HCT116 (cell line): ENCODE measurements at regions not wholly inside any gene's neighbourhood (a gene's known extent, or its start where the extent isn't known, plus 50 kb on each side); places are given as distances from the start of the nearest gene placed in this dataset.

Source experiments
- ATAC-seq: fragments of 200-7000 bp; cut with Tn5 transposase; 2 replicates; pipeline ENCODE4 v1.9.1; 2020; ENCODE audit warnings: mild to moderate bottlenecking, moderate library complexity
- BruUV-seq: library from RNA; stranded (reverse); fragments of 400-500 nt; replicated peaks from 2 replicates; lab custom pipeline; 2021; lab: Mats Ljungman, UMichigan
- CTCF ChIA-PET: fragments of 300-600 bp; sonication (Branson Sonifier 250); formaldehyde crosslinking; loops from one replicate; lab custom pipeline; 2021; ENCODE audit warnings: antibody characterized with exemption; lab: Charles Lee
- POLR2A ChIA-PET: fragments of 300-600, 350-600 bp; sonication (Branson Sonifier 250); formaldehyde crosslinking; loops from one replicate; lab custom pipeline; 2021; ENCODE audit warnings: antibody characterized with exemption; lab: Charles Lee
- RAD21 ChIA-PET, 2 experiments: fragments of 300-600 bp; sonication (Branson Sonifier 250); formaldehyde crosslinking; loops; one replicate each; lab custom pipeline; 2023; ENCODE audit warnings: low total read pairs in 2 of 2; ENCODE audit not compliant: uncharacterized antibody in 2 of 2, unreplicated experiment in 2 of 2, low non-redundant PET in 1 of 2; lab: Charles Lee
- DNase-seq: peaks from one replicate; pipeline ENCODE4 v3.0.0-alpha.2; 2010; ENCODE audit warnings: low read depth, low spot score
- H2AFZ ChIP-seq: fragments of 200-600 bp; shearing (Covaris generic), sonication (generic); 2 replicates; pipeline ENCODE4 v1.6.1; 2017; ENCODE audit warnings: low read depth, mixed run types, mixed read lengths, antibody characterized with exemption, low read length; ENCODE audit not compliant: poor library complexity, severe bottlenecking
- H3K27ac ChIP-seq: 2 replicates; pipeline ENCODE4 v1.5.1; 2012; ENCODE audit warnings: low read depth, low read length
- H3K27me3 ChIP-seq: fragments of 200-600 bp; sonication (generic); 2 replicates; pipeline ENCODE4 v1.6.1; 2016; ENCODE audit warnings: mixed run types, low read length, mixed read lengths; ENCODE audit not compliant: insufficient read depth
- H3K36me3 ChIP-seq, 2 experiments: fragments of 200-500 bp in 1 of 2; fragments of 200-600 bp in 1 of 2; sonication (Bioruptor generic) in 1 of 2; sonication (generic) in 1 of 2; 2 replicates each; pipeline versions ENCODE4 v1.5.1 to v1.6.1; 2014 to 2016; ENCODE audit warnings: low read length in 2 of 2, inconsistent platforms in 1 of 2, mixed read lengths in 1 of 2, mixed run types in 1 of 2; ENCODE audit not compliant: insufficient read depth in 2 of 2, control insufficient read depth in 1 of 2
- H3K4me1 ChIP-seq, 2 experiments: fragments of 200-600 bp in 1 of 2; sonication (generic) in 1 of 2; 2 replicates each; pipeline versions ENCODE4 v1.5.1 to v1.6.1; 2012 to 2017; ENCODE audit warnings: low read length in 2 of 2, inconsistent platforms in 1 of 2, mild to moderate bottlenecking in 1 of 2, mixed read lengths in 1 of 2, mixed run types in 1 of 2, moderate library complexity in 1 of 2; ENCODE audit not compliant: insufficient read depth in 2 of 2, control insufficient read depth in 1 of 2
- H3K4me2 ChIP-seq: fragments of 200-600 bp; sonication (generic); 2 replicates; pipeline ENCODE4 v1.6.1; 2017; ENCODE audit warnings: mixed run types, low read length, mixed read lengths
- H3K4me3 ChIP-seq, 2 experiments: fragments of 200-600 bp in 1 of 2; sonication (generic) in 1 of 2; replicated peaks in 1 of 2; 2 replicates each; pipeline ENCODE4 v1.5.1; 2011 to 2016; ENCODE audit warnings: low read length in 2 of 2, control low read depth in 1 of 2, low read depth in 1 of 2, mild to moderate bottlenecking in 1 of 2, mixed read lengths in 1 of 2, mixed run types in 1 of 2
- H3K79me2 ChIP-seq: fragments of 200-600 bp; sonication (generic); 2 replicates; pipeline ENCODE4 v1.6.1; 2017; ENCODE audit warnings: mild to moderate bottlenecking, mixed run types, low read length, moderate library complexity, mixed read lengths; ENCODE audit not compliant: insufficient read depth
- H3K9ac ChIP-seq: fragments of 200-600 bp; sonication (generic); 2 replicates; pipeline ENCODE4 v1.6.1; 2016; ENCODE audit warnings: low read length, mixed read lengths
- H3K9me2 ChIP-seq: fragments of 200-600 bp; sonication (generic), shearing (Covaris generic); 2 replicates; pipeline ENCODE4 v1.6.1; 2017; ENCODE audit warnings: mixed run types, mild to moderate bottlenecking, moderate library complexity; ENCODE audit not compliant: insufficient read depth
- H3K9me3 ChIP-seq, 2 experiments: fragments of 200-500 bp in 1 of 2; fragments of 200-600 bp in 1 of 2; sonication (Bioruptor generic) in 1 of 2; sonication (generic) in 1 of 2; 2 replicates each; pipeline ENCODE4 v1.6.1; 2014 to 2017; ENCODE audit warnings: low read length in 2 of 2, mixed read lengths in 2 of 2, inconsistent platforms in 1 of 2, low read depth in 1 of 2, mild to moderate bottlenecking in 1 of 2, mixed run types in 1 of 2, moderate library complexity in 1 of 2; ENCODE audit not compliant: control insufficient read depth in 1 of 2, insufficient read depth in 1 of 2
- H4K20me1 ChIP-seq: fragments of 200-600 bp; sonication (generic), shearing (Covaris generic); 2 replicates; pipeline ENCODE4 v1.6.1; 2017; ENCODE audit warnings: mixed run types, mild to moderate bottlenecking, moderate library complexity; ENCODE audit not compliant: insufficient read depth
- ATF3 ChIP-seq: IDR thresholded peaks from 2 replicates; pipeline ENCODE4 v1.6.1; 2012
- CBX3 ChIP-seq: IDR thresholded peaks from 2 replicates; pipeline ENCODE4 v1.6.1; 2012; ENCODE audit warnings: low read depth
- CTCF ChIP-seq, 3 experiments: fragments of 200-600 bp in 1 of 3; sonication (generic) in 1 of 3; IDR thresholded peaks in 2 of 3; conservative IDR thresholded peaks in 1 of 3; 2 replicates each; pipeline ENCODE4 v1.5.1; 2012 to 2017; ENCODE audit warnings: low read depth in 2 of 3, low read length in 2 of 3, antibody characterized with exemption in 1 of 3, borderline replicate concordance in 1 of 3, control low read depth in 1 of 3, mild to moderate bottlenecking in 1 of 3, mixed read lengths in 1 of 3, mixed run types in 1 of 3, moderate library complexity in 1 of 3; ENCODE audit not compliant: insufficient read depth in 1 of 3
- EGR1 ChIP-seq: IDR thresholded peaks from 2 replicates; pipeline ENCODE4 v1.6.1; 2012; ENCODE audit warnings: low read depth
- EZH2phosphoT487 ChIP-seq: fragments of 200-600 bp; IDR thresholded peaks from 2 replicates; pipeline ENCODE4 v1.6.1; 2018; ENCODE audit warnings: antibody characterized with exemption, borderline replicate concordance
- FOSL1 ChIP-seq: IDR thresholded peaks from 2 replicates; pipeline ENCODE4 v1.6.1; 2012; ENCODE audit warnings: low read depth
- POLR2A ChIP-seq: IDR thresholded peaks from 2 replicates; pipeline ENCODE4 v1.7.0; 2011; ENCODE audit warnings: borderline replicate concordance; ENCODE audit not compliant: insufficient read depth, insufficient read length; ENCODE audit errors: extremely low read depth
- POLR2AphosphoS5 ChIP-seq: IDR thresholded peaks from 2 replicates; pipeline ENCODE4 v1.6.1; 2011; ENCODE audit warnings: mild to moderate bottlenecking, low read depth, low read length, moderate library complexity
- SP1 ChIP-seq: IDR thresholded peaks from 2 replicates; pipeline ENCODE4 v1.6.1; 2012; ENCODE audit warnings: low read depth
- SRF ChIP-seq: IDR thresholded peaks from 2 replicates; pipeline ENCODE4 v1.6.1; 2012; ENCODE audit warnings: low read depth
- YY1 ChIP-seq: IDR thresholded peaks from 2 replicates; pipeline ENCODE4 v1.6.1; 2011; ENCODE audit warnings: low read length, low read depth, moderate library complexity, mild to moderate bottlenecking; ENCODE audit not compliant: insufficient replicate concordance; ENCODE audit errors: extremely low read depth
- ZNF274 ChIP-seq: fragments of 200-500 bp; sonication (Bioruptor generic); IDR thresholded peaks from 2 replicates; pipeline ENCODE4 v1.6.1; 2014; ENCODE audit warnings: mild to moderate bottlenecking, low read depth, low read length, inconsistent platforms
- intact Hi-C: fragments of 100-400 bp; cut with micrococcal nuclease; formaldehyde crosslinking; loops from 2 replicates; pipeline ENCODE4 v1.10.0; 2022
- TF ChIP-seq, protein P1 (sequence below): IDR thresholded peaks from 2 replicates; pipeline ENCODE4 v1.6.1; 2011; ENCODE audit warnings: mild to moderate bottlenecking, low read length, moderate library complexity; ENCODE audit not compliant: insufficient replicate concordance; ENCODE audit errors: extremely low read depth
- TF ChIP-seq, protein P2 (sequence below): IDR thresholded peaks from 2 replicates; pipeline ENCODE4 v1.6.1; 2012

- TF ChIP-seq, protein P1, sequence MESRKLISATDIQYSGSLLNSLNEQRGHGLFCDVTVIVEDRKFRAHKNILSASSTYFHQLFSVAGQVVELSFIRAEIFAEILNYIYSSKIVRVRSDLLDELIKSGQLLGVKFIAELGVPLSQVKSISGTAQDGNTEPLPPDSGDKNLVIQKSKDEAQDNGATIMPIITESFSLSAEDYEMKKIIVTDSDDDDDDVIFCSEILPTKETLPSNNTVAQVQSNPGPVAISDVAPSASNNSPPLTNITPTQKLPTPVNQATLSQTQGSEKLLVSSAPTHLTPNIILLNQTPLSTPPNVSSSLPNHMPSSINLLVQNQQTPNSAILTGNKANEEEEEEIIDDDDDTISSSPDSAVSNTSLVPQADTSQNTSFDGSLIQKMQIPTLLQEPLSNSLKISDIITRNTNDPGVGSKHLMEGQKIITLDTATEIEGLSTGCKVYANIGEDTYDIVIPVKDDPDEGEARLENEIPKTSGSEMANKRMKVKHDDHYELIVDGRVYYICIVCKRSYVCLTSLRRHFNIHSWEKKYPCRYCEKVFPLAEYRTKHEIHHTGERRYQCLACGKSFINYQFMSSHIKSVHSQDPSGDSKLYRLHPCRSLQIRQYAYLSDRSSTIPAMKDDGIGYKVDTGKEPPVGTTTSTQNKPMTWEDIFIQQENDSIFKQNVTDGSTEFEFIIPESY, result no peak
These were observed 109.9 kb upstream of the GNAO1 start (continued) for GRCh38 chr16:56081371-56081770.

GRCh38 chr16:56075732-56076388 lies 115.4 kb upstream of the GNAO1 start:
- BruUV-seq, result no TSS peak
- H3K9ac ChIP-seq, result no peak overlapping the region
- no peak overlapping the region for H3K4me3 ChIP-seq
- no peak overlapping the region for H3K4me2 ChIP-seq
- H3K79me2 ChIP-seq, result no peaks in the 10 kb centered on the region
- H3K9me2 ChIP-seq, result no peaks in the 10 kb centered on the region
- no peak overlapping the region for H2AFZ ChIP-seq
- POLR2A ChIA-PET, result no interaction called here
- no peak for DNase-seq
- H3K36me3 ChIP-seq, result no peaks in the 10 kb centered on the region
- TF ChIP-seq POLR2A (no peak), SRF (no peak), CTCF (IDR thresholded peaks at IDR 0.05 in 2 of 3, conservative IDR thresholded peaks at IDR 0.05 in 1 of 3; ENCODE audit: borderline replicate concordance in 1 of 3, insufficient read depth in 1 of 3, low read depth in 2 of 3, low read length in 2 of 3) (no peak), FOSL1 (no peak), YY1 (no peak), ATF3 (no peak), SP1 (no peak), EGR1 (no peak), POLR2AphosphoS5 (no peak), EZH2phosphoT487 (no peak), CBX3 (no peak), ZNF274 (no peak)
- TF ChIP-seq, protein P1, result no peak
- TF ChIP-seq, protein P2, sequence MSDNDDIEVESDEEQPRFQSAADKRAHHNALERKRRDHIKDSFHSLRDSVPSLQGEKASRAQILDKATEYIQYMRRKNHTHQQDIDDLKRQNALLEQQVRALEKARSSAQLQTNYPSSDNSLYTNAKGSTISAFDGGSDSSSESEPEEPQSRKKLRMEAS, result no peak
- H3K27ac ChIP-seq, result no peak overlapping the region
- RAD21 ChIA-PET, result no interaction called here
- H4K20me1 ChIP-seq, result no peaks in the 10 kb centered on the region
- CTCF ChIA-PET, result no interaction called here
- no peaks in the 10 kb centered on the region for H3K9me3 ChIP-seq
- intact Hi-C loops, result no loop called here
- peaks cover 16% of the 10 kb centered on the region for H3K27me3 ChIP-seq
- H3K4me1 ChIP-seq, result no peaks in the 10 kb centered on the region
- no peak for ATAC-seq
